ENCODE measurements at regions not wholly inside any gene's neighbourhood (a gene's known extent, or its start where the extent isn't known, plus 50 kb on each side); places are given as distances from the start of the nearest gene placed in this dataset.

DNA sequence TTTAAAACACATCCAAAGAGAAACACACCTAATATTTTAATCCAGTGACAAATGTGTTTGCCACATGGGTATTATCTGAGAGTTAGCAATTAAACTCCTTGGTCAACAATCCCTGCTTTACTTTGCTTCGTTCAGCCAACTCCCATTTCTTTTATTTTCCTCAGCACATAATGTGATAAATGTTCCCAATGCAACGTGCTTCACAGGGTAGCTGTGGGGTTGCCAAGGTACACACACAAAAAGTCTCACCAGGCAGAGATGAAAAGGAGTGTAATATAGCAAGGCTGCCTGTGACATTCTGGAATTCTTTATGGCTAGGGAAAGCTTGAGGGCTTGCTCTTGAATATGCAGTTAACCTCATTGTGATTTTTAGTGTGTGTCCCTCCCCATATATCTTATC is 208.0 kb upstream of the DIO2 start:
- no peak overlapping the region for H3K4me2 ChIP-seq (ENCODE audit: insufficient read depth, insufficient read length, low read length)
- H3K23ac ChIP-seq (ENCODE audit: insufficient read length, low read depth, low read length): no peak overlapping the region
- H3K14ac ChIP-seq (ENCODE audit: insufficient read depth, low read length): no peak overlapping the region
- H3K18ac ChIP-seq (ENCODE audit: insufficient read length, low read depth, low read length): no peak overlapping the region
- no peaks in the 10 kb centered on the region for H3K9me3 Mint-ChIP-seq
- no peaks in the 10 kb centered on the region for H3K23me2 ChIP-seq (ENCODE audit: insufficient read length, low read depth, low read length, poor library complexity, severe bottlenecking)
- H2AK5ac ChIP-seq (ENCODE audit: insufficient read length, low read length): no peak overlapping the region
- no peak overlapping the region for H2BK20ac ChIP-seq (ENCODE audit: low read depth, low read length, poor library complexity, severe bottlenecking)
- H3K27me3 ChIP-seq (ENCODE audit: insufficient read depth, low read length): no peaks in the 10 kb centered on the region; the same call in 1 of the 2 replicates
- H2BK5ac ChIP-seq (ENCODE audit: insufficient read length, low read length): no peak overlapping the region
- no peak overlapping the region for H2BK120ac ChIP-seq (ENCODE audit: low read depth, low read length, poor library complexity, severe bottlenecking)
- H2AFZ ChIP-seq (ENCODE audit: low read length): no peak overlapping the region
- no peak overlapping the region for H3K27ac Mint-ChIP-seq
- H3T11ph ChIP-seq (ENCODE audit: low read length): no peak overlapping the region
- H3K79me1 ChIP-seq (ENCODE audit: insufficient read depth, low read depth, low read length, poor library complexity, severe bottlenecking): no peaks in the 10 kb centered on the region
- TF ChIP-seq CTCF (conservative IDR thresholded peaks at IDR 0.05): no peak
- H3K27me3 Mint-ChIP-seq (ENCODE audit: low read depth): no peaks in the 10 kb centered on the region
- H2BK15ac ChIP-seq (ENCODE audit: low read depth, low read length): no peak overlapping the region
- H3K79me2 ChIP-seq (ENCODE audit: insufficient read depth, low read length): no peaks in the 10 kb centered on the region
- no peaks in the 10 kb centered on the region for H3K36me3 Mint-ChIP-seq (ENCODE audit: insufficient read depth in 1 of 3, low read depth in 3 of 3)
- H4K91ac ChIP-seq (ENCODE audit: insufficient read length, low read depth, low read length): no peak overlapping the region
- no peak overlapping the region for H4K8ac ChIP-seq (replicated peaks; ENCODE audit: insufficient read length, low read depth, low read length)
- H3K56ac ChIP-seq (ENCODE audit: insufficient read length, low read depth, low read length): no peak overlapping the region
- DNase-seq: no peak
- H4K20me1 ChIP-seq (ENCODE audit: control insufficient read depth, insufficient read depth, insufficient read length): no peaks in the 10 kb centered on the region
- no peak overlapping the region for H2BK12ac ChIP-seq (ENCODE audit: insufficient read length, low read depth, low read length)
- H3K4me1 Mint-ChIP-seq: no peaks in the 10 kb centered on the region
- no peaks in the 10 kb centered on the region for H3K4me1 ChIP-seq (ENCODE audit: insufficient read depth, low read length)
- WGBS (ENCODE audit: extremely low coverage, insufficient read length, low lambda C conversion rate): no CpG with 5 or more reads among the region's 2 CpGs
- no peak overlapping the region for H3K4me3 Mint-ChIP-seq
- no peak overlapping the region for H3K9ac ChIP-seq (ENCODE audit: extremely low read depth, insufficient read length, low read length)
- H3K9me3 ChIP-seq (ENCODE audit: control insufficient read depth, low read depth, low read length): no peaks in the 10 kb centered on the region
- H4K5ac ChIP-seq (ENCODE audit: insufficient read length, low read depth, low read length): no peak overlapping the region
- no peak overlapping the region for H3K27ac ChIP-seq (ENCODE audit: insufficient read length, low read depth, low read length)
- H3K4ac ChIP-seq (ENCODE audit: low read depth, low read length): no peak overlapping the region

All from H9 (cell line).